Lower leg skin (tissue), 3 donors: ENCODE measurements at regions not wholly inside any gene's neighbourhood (a gene's known extent, or its start where the extent isn't known, plus 50 kb on each side); places are given as distances from the start of the nearest gene placed in this dataset.

ENCODE experiments used
- POLR2A ChIP-seq, 2 donors: fragments of 450-650 bp; IDR thresholded peaks; one replicate each; pipeline ENCODE4 v1.6.1; 2016 to 2017; ENCODE audit warnings: antibody characterized with exemption in 2 of 2, mild to moderate bottlenecking in 1 of 2, moderate library complexity in 1 of 2
- TF ChIP-seq, protein P1 (sequence below), 3 donors: fragments of 450-650 bp; IDR thresholded peaks; one replicate each; pipeline ENCODE4 v1.5.1; 2016; ENCODE audit warnings: antibody characterized with exemption in 3 of 3, mild to moderate bottlenecking in 3 of 3, moderate library complexity in 2 of 3

DNA sequence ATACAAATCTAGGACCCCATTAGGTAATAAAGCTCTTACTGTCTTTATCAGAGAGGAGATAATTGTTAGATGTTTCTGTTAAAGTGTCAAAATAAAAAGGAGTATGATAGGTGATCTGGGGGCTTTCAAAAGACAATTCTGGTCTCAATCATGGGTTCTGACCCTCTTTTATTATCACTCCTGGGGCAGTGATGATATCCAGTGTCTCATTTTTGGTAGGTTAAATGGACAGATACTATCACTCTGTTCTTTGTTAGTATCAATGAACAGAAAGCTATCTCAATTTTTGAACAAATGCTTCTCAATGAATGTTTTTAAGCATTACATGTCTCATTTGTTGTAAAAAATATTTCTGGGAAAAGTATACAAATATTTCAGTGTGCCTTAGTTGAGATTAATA lies 405.9 kb downstream of the MLLT3 start:
- TF ChIP-seq, protein P1, sequence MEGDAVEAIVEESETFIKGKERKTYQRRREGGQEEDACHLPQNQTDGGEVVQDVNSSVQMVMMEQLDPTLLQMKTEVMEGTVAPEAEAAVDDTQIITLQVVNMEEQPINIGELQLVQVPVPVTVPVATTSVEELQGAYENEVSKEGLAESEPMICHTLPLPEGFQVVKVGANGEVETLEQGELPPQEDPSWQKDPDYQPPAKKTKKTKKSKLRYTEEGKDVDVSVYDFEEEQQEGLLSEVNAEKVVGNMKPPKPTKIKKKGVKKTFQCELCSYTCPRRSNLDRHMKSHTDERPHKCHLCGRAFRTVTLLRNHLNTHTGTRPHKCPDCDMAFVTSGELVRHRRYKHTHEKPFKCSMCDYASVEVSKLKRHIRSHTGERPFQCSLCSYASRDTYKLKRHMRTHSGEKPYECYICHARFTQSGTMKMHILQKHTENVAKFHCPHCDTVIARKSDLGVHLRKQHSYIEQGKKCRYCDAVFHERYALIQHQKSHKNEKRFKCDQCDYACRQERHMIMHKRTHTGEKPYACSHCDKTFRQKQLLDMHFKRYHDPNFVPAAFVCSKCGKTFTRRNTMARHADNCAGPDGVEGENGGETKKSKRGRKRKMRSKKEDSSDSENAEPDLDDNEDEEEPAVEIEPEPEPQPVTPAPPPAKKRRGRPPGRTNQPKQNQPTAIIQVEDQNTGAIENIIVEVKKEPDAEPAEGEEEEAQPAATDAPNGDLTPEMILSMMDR (IDR thresholded peaks at IDR 0.05): no peak
- no peak for TF ChIP-seq POLR2A (IDR thresholded peaks at IDR 0.05)
